Activated CD8-positive, alpha-beta T cell treated with anti-CD3 and anti-CD28 coated beads, Interleukin-2, amount 10 ng/mL, durations not matched to agents 7 days and 5 days (primary cell): ENCODE measurements at regions not wholly inside any gene's neighbourhood (a gene's known extent, or its start where the extent isn't known, plus 50 kb on each side); places are given as distances from the start of the nearest gene placed in this dataset.

Source experiments
- ATAC-seq: fragments of 150-1000 bp; cut with Tn5 transposase; one replicate; pipeline ENCODE4 v1.10.0; 2021; ENCODE audit warnings: moderate library complexity
- CTCF ChIA-PET: fragments of 350-600 bp; sonication (Branson Sonifier 250); formaldehyde crosslinking; loops from one replicate; lab custom pipeline; 2021; ENCODE audit warnings: antibody characterized with exemption; lab: Charles Lee
- POLR2A ChIA-PET: fragments of 350-600 bp; sonication (Branson Sonifier 250); formaldehyde crosslinking; loops from one replicate; lab custom pipeline; 2021; ENCODE audit warnings: antibody characterized with exemption; lab: Charles Lee
- DNase-seq: peaks from one replicate; pipeline ENCODE4 v3.0.0-alpha.2; 2020
- H3K27ac Mint-ChIP-seq: one replicate; pipeline ENCODE4 v1.8.0; 2021; ENCODE audit warnings: mild to moderate bottlenecking, mixed read lengths
- H3K27me3 Mint-ChIP-seq: one replicate; pipeline ENCODE4 v1.8.0; 2021; ENCODE audit warnings: low read depth, mixed read lengths
- H3K36me3 Mint-ChIP-seq: one replicate; pipeline ENCODE4 v1.8.0; 2021; ENCODE audit warnings: low read depth, mixed read lengths
- H3K4me1 Mint-ChIP-seq: one replicate; pipeline ENCODE4 v1.8.0; 2021; ENCODE audit warnings: low read depth, mixed read lengths
- H3K4me3 Mint-ChIP-seq: one replicate; pipeline ENCODE4 v1.8.0; 2021; ENCODE audit warnings: mild to moderate bottlenecking, mixed read lengths
- H3K9me3 Mint-ChIP-seq: one replicate; pipeline ENCODE4 v1.8.0; 2022; ENCODE audit warnings: mixed read lengths; ENCODE audit not compliant: insufficient read depth

DNA sequence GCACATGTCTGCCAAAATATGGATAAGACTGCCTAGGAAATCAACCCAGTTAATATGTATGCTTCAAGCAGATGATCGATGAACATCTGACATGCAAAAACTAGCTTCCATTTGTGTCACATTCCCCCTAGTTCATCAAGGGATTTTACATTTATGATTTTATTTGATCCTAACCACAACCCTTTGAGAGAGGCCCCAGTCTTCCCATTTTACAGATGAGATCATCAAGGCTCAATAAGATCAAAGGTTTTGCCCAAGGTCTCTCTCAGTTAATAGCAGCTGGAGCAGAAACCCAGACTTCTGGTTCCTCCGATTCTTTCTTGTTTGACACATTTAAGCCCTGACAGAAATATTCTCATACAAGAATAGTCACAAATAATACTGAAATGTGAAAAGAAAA is 107.7 kb upstream of the PPP2R5A start:
- DNase-seq (no peak), ATAC-seq (no peak)
- H3K4me1 Mint-ChIP-seq: peaks cover 14% of the 10 kb centered on the region
- H3K4me3 Mint-ChIP-seq: no peak overlapping the region
- ChIA-PET CTCF (interaction anchor here (1.1 kb wide), 1 partner anchor 12 kb away, joined by 3 read pairs; no protein-coding TSS in a partner anchor), POLR2A (no interaction called here)
- H3K27ac Mint-ChIP-seq: no peak overlapping the region
- H3K27me3 Mint-ChIP-seq: peaks cover 2% of the 10 kb centered on the region
- H3K9me3 Mint-ChIP-seq: no peaks in the 10 kb centered on the region
- H3K36me3 Mint-ChIP-seq: no peaks in the 10 kb centered on the region

DNA sequence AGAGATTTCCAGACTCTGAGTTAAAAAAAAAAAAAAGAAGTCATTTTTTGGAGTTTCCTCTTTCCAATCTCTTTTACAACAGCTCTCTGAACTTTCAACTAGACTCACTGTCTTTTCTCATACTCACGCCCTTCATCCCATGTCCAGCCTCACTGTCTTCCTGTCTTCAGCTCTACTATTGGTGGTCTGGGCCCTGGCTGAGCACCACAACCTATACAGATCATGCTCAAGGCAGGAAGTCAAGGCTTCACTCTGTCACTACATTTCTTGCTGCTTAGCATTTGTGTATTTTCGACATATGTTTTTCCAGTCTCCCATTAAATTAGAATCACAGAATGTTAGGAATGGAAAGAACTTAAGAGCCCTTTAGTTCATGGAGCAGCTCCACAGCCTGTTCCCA is 106.4 kb upstream of the PPP2R5A start:
- no peak overlapping the region for H3K4me3 Mint-ChIP-seq
- H3K27me3 Mint-ChIP-seq: peaks cover 2% of the 10 kb centered on the region
- ATAC-seq (no peak), DNase-seq (no peak)
- no peaks in the 10 kb centered on the region for H3K9me3 Mint-ChIP-seq
- no peaks in the 10 kb centered on the region for H3K36me3 Mint-ChIP-seq
- CTCF ChIA-PET: interaction anchor here (1.1 kb wide), 1 partner anchor 10 kb away, joined by 3 read pairs; no protein-coding TSS in a partner anchor
- peaks cover 14% of the 10 kb centered on the region for H3K4me1 Mint-ChIP-seq
- H3K27ac Mint-ChIP-seq: no peak overlapping the region
- POLR2A ChIA-PET: interaction anchor here (1.1 kb wide), 1 partner anchor 19 kb away, joined by 3 read pairs; no protein-coding TSS in a partner anchor

DNA sequence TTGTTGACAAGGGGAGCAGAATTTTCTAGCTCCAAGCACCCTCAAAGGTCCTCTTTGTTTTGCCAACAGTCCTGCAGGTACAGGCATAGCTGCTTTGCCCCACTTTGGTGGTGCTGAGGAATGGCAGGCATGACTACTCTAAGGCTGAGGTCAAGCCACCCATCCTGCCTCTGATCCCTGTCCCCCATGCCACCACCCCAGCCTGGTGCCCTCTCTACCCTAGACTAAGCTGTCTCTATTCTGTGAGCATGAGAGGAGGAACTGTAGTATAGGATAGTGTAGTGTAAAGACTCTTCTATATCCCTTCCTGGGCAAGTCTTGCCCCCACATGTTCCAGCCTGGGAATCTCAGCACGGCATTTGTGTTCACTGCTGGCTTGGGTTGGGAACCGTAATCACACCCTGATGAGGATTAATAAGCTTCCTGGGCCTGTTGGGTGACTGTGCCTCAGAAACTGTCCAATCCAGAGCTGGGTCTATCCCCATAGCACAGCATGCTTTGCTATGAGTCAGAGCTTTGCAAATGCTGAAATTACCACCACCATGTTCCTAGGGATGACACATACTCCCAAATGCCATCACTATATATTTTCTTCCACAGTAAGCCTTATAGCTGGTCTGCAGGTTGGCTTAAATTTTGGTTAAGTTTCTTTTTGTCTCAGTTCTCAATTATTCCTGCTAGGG is 105.7 kb upstream of the PPP2R5A start:
- H3K27ac Mint-ChIP-seq: no peak overlapping the region
- peaks cover 2% of the 10 kb centered on the region for H3K27me3 Mint-ChIP-seq
- ChIA-PET CTCF (interaction anchor here (0.6 to 1.4 kb wide), 2 partner anchors 49 to 985 kb away, joined by 3 to 4 read pairs; no protein-coding TSS in a partner anchor), POLR2A (interaction anchor here (1.1 kb wide), 1 partner anchor 20 kb away, joined by 3 read pairs; no protein-coding TSS in a partner anchor)
- DNase-seq: no peak
- H3K4me1 Mint-ChIP-seq: peaks cover 14% of the 10 kb centered on the region
- no peaks in the 10 kb centered on the region for H3K9me3 Mint-ChIP-seq
- ATAC-seq: no peak
- no peak overlapping the region for H3K4me3 Mint-ChIP-seq
- no peaks in the 10 kb centered on the region for H3K36me3 Mint-ChIP-seq

DNA sequence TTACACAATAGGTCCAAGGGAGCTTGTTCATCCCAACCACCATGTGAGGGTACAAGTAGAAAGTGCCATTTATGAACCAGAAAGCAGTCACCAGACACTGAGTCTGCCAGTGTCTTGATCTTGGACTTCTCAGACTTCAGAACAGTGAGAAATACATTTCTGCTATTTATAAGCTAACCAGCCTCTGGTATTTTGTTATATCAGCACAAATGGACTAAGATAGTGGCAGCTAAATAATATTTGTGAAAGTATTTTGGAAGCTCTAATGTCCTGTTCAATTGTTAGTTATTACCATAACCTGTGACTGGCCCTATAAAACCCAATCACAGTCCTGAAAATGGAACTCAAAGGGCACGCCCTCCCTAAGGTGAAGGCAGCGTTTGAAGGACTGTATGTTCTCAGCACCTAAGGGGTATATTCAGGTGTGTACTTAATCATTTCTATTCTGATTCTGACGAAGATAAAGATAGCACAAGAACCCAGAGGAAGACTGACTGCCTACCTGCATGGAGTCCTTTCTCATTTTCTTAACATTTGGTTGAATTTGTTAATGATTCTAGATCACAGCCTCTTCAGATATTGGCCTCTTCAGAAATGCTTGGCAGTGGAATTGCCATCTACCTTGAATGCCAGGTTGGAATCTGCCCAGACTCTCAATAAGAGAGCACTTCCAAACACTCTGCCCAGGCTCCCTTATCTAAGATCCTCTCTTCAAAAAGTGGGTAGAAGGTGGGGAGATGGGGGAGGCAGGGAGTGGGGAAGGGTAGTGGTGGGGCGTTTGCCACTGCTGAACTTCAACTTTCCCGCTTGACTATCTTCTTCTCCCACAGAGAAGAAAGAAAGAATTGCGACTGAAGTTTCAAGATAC is 104.0 kb upstream of the PPP2R5A start:
- ChIA-PET POLR2A (no interaction called here), CTCF (interaction anchor here (1.4 kb wide), 1 partner anchor 110 kb away, joined by 3 read pairs; no protein-coding TSS in a partner anchor)
- Mint-ChIP-seq H3K36me3 (no peaks in the 10 kb centered on the region), H3K4me1 (peaks cover 18% of the 10 kb centered on the region), H3K27ac (no peak overlapping the region), H3K9me3 (no peaks in the 10 kb centered on the region), H3K4me3 (no peak overlapping the region), H3K27me3 (peaks cover 2% of the 10 kb centered on the region)
- DNase-seq (no peak), ATAC-seq (no peak)

DNA sequence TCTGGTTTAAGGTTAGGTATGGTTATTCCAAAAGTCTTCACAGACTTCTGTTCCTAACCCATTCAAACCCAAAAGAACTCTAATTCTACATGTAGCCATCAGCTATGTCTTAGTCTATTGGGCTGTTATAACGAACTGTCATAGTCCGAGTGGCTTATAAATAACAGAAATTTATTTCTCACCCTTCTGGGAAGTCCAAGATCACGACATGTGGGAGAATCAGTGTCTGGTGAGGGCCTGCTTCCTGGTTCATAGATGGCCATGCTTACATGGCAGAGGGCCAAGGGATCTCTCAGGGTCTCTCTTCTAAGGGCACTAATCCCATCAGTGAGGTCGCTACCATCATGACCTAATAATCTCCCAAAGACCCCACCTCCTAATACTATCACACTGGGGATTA is 103.0 kb upstream of the PPP2R5A start:
- DNase-seq: no peak
- Mint-ChIP-seq H3K4me3 (no peak overlapping the region), H3K9me3 (no peaks in the 10 kb centered on the region), H3K27me3 (peaks cover 2% of the 10 kb centered on the region), H3K27ac (no peak overlapping the region), H3K4me1 (peaks cover 27% of the 10 kb centered on the region), H3K36me3 (peaks cover 3% of the 10 kb centered on the region)
- ChIA-PET CTCF (no interaction called here), POLR2A (no interaction called here)
- ATAC-seq: no peak

DNA sequence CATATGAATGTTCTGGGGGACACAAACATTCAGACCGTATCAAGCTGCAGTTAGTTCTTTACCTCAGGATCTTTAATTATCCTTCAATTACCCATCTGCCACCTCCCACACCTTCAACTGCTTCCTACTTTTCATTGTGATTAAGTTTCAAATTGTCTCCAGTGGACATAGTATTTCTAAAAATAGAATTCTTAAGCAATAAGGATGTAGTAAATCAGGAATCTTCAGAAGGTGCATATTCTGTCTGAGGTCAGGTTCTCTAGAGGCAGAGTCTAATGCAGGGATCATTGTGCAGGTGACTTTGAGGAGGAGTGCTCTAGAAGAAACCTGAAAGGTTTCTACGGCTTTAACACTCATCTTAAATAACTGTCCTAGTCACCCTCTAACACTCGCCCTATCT is 102.6 kb upstream of the PPP2R5A start:
- no peak for ATAC-seq
- H3K4me3 Mint-ChIP-seq: no peak overlapping the region
- POLR2A ChIA-PET: no interaction called here
- peaks cover 2% of the 10 kb centered on the region for H3K27me3 Mint-ChIP-seq
- peaks cover 27% of the 10 kb centered on the region for H3K4me1 Mint-ChIP-seq
- H3K36me3 Mint-ChIP-seq: peaks cover 3% of the 10 kb centered on the region
- H3K9me3 Mint-ChIP-seq: no peaks in the 10 kb centered on the region
- no peak overlapping the region for H3K27ac Mint-ChIP-seq
- CTCF ChIA-PET: no interaction called here
- no peak for DNase-seq

DNA sequence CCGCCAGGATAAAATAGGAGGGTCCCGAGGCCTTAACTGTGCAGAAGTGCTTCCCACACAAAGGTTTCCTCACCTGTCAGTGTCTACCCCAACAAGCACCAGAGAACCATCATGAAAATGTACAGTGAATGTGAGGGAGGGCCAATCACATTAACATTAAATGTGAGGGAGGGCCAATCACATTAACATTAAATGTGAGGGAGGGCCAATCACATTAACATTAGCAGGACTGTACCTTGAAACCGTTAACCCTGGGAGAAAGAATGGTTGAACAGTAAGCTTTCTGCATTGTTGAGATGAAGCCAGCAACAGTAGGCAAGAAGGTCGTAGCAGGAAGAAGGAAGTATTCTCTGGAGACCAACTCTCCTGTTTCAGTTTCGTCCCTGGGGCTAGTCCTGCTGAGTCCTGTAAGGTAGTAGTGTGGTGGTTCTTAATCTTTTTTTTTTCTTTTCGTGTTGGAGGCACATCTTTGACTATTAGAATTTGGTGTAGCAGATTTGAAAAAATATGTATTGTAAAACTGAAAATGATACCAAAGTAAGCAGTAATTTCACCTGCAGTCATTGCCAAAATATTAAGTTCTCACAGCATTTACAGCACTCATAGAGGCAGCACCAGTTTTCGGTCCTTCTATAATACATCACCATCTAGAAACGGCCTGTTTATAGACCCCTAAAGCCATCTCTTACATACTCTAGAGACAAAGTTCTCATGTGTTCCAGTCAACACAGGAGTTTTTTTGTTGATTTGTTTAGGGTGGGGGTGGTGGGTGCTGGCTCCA is 98.6 kb upstream of the PPP2R5A start:
- DNase-seq: peak; percentile 35
- ChIA-PET POLR2A (no interaction called here), CTCF (interaction anchor here (1.3 to 1.4 kb wide), 2 partner anchors 98 to 105 kb away, joined by 3 to 4 read pairs; no protein-coding TSS in a partner anchor)
- Mint-ChIP-seq H3K27ac (peak overlapping the region; percentile 90), H3K27me3 (no peaks in the 10 kb centered on the region), H3K4me3 (peak overlapping the region; percentile 56), H3K9me3 (no peaks in the 10 kb centered on the region), H3K4me1 (peaks cover 38% of the 10 kb centered on the region), H3K36me3 (peaks cover 3% of the 10 kb centered on the region)
- ATAC-seq: peak; percentile 72

DNA sequence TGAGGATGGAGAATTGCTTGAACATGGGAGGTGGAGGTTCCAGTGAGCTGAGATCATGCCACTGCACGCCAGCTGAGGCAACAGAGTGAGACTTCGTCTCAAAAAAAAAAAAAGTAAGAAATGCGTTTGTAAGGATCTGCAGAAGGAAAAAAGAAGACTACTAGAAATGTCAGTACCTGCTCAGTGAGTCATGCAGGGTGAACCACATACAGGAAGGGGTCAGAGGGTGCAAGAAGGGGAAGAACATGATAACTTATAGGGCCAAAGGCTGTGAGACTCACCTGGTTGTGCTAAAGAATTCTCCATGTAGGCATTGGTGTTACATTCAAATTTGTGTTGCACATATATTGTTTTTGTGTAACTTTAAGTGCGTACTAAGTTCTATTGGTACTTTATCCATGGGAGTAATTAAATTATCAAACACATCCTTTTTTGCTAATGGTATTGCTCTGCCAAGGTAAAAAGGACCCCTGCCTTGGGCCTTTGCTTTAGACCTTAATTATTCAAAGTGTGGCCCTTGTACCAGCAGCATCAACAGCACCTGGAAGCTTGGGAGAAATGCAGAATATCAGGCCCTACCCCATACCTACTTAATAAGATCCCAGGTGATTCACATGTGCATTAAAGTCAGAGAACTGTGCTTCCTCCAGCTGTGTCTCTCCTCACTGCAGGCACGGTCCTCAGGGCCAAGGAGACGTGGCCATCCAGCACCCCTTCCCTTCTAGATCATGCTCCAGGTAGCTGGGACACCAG is 96.4 kb upstream of the PPP2R5A start:
- ATAC-seq (peak; percentile 87), DNase-seq (peak; percentile 70)
- Mint-ChIP-seq H3K27me3 (no peaks in the 10 kb centered on the region), H3K27ac (peak overlapping the region; percentile 66), H3K4me1 (peaks cover 38% of the 10 kb centered on the region), H3K4me3 (peak overlapping the region; percentile 11), H3K36me3 (peaks cover 3% of the 10 kb centered on the region), H3K9me3 (no peaks in the 10 kb centered on the region)
- ChIA-PET POLR2A (no interaction called here), CTCF (interaction anchor here (0.9 kb wide), 1 partner anchor 11 kb away, joined by 3 read pairs; no protein-coding TSS in a partner anchor)

DNA sequence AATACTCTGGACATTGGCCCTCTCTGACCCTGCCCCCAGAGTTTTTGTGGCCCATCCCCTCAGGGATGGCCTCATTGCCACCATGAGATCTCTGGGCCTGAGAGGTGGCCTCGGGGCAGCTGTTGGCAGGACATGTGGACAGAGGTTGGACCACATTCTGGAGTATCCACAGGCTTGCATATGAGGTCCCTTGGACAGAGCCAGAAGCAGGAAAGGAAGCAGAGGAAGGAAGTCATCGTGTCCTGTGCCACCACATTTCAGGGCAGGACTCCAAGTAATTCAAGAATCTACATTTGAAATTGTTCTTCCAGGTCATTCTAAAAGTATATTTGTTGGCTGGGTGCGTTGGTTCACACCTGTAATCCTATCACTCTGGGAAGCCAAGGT is 95.9 kb upstream of the PPP2R5A start:
- Mint-ChIP-seq H3K9me3 (no peaks in the 10 kb centered on the region), H3K27ac (no peak overlapping the region), H3K4me3 (no peak overlapping the region), H3K27me3 (no peaks in the 10 kb centered on the region), H3K36me3 (peaks cover 3% of the 10 kb centered on the region), H3K4me1 (peaks cover 38% of the 10 kb centered on the region)
- ChIA-PET POLR2A (no interaction called here), CTCF (interaction anchor here (0.9 kb wide), 1 partner anchor 11 kb away, joined by 3 read pairs; no protein-coding TSS in a partner anchor)
- ATAC-seq (no peak), DNase-seq (no peak)

DNA sequence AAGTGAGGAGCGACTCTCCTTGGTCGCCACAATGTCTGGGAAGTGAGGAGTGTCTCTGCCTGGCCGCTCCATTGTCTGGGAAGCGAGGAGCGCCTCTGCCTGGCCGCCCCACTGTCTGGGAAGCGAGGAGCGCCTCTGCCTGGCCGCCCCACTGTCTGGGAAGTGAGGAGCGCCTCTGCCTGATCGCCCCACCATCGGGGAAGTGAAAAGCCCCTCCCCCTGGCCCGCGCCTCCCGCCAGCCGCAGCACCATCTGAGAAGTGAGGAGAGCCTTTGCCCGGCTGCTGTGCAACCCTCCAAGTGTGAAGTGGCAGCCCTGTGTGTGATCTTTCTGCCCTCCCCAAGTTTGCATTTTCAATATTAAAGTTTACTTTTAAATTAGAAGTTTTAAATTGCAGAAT is 95.0 kb upstream of the PPP2R5A start:
- H3K4me3 Mint-ChIP-seq: no peak overlapping the region
- ChIA-PET POLR2A (no interaction called here), CTCF (no interaction called here)
- no peak for ATAC-seq
- H3K4me1 Mint-ChIP-seq: peaks cover 38% of the 10 kb centered on the region
- no peaks in the 10 kb centered on the region for H3K27me3 Mint-ChIP-seq
- DNase-seq: no peak
- H3K36me3 Mint-ChIP-seq: peaks cover 6% of the 10 kb centered on the region
- H3K9me3 Mint-ChIP-seq: no peaks in the 10 kb centered on the region
- H3K27ac Mint-ChIP-seq: no peak overlapping the region
